Stimulated activated CD8-positive, alpha-beta memory T cell treated with anti-CD3 and anti-CD28 coated beads, Interleukin-2, amount 100 ng/mL, for 48 hours (primary cell): ENCODE measurements at regions not wholly inside any gene's neighbourhood (a gene's known extent, or its start where the extent isn't known, plus 50 kb on each side); places are given as distances from the start of the nearest gene placed in this dataset.

Source experiments
- DNase-seq, 2 donors: peaks; one replicate each; pipeline ENCODE4 v3.0.0-alpha.2; 2020; ENCODE audit warnings: low read depth in 2 of 2

DNA sequence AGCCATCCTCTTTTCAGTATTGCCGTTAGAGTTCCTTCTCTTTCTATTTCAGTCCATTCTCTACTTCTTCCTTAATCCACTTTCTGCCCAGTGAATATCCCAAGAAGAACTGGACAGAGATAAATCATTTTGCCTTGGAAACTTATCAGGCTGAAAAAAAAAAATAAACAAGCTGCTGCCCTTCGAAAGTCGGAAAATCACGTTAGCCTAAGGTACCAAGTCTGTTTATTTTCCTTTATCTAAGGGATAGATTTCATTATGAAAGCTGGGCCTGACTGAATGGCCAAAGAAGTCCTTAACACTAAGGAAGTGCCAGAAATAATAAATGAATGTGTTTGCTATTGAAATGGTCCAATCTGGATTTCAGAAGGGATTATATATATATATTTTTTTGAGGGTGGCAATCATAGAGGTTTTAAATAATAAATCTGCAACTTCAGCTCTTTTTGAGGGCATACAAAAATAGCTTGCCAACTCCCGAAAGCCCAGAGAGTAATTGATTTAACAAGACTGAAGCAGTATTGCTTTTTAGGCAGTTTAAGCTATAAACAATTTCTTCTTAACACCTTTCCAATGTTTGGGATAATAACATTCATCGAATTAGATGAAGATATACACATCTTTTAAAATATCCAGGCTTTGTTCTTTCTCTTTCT lies 127.0 kb upstream of the STMND1 start:
- DNase-seq = no peak

DNA sequence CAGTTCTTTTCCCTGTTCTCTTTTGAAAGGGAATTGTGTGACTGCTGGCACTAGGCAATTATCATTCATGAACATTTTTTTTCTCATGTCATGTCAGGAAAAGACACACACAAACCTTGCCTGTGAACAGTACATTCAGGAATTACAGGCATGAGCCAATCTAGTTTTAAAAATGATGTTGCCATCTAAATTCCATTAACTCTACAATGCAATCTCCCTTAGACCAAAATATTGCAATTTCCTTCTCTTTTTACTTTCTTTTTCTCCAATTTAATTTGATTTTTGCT lies 127.5 kb upstream of the STMND1 start:
- DNase-seq = no peak

DNA sequence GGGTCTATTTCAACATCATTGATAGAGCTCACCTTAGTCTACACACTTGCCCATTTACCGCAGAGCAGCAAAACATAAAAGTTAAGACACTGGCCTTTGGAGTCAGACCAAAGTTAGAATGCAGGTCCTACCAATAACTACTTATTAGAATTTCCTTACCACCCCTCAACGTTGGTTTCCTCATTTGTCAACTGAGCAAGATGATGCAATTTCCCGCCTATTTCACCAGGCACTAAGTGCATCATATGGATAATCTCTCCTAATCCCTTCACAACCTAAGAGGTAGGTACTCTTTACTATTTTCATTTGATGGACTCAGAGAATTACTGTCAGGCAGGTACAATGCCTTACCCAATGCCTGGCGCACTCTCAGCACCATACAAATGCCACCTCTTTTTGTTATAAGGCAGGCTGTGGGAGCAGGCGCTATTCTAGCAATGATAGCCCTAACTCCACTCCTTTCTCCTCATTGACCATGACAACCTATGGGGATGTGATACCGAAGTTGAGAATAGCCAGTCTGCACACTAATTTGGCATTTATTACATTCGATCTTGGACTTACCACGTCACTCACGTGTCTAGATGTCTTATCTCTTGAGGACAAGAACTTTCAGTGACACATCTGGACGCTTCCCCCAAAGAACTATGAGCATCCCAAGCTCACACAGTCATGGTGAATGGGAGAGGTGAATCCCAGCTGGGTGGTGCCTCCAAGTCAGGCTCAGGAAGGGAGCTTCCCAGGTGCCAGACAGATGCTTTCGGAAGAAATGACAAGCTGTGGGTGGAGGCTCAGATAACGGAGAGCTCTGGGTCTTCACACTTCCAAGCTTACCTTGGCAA lies 128.1 kb upstream of the STMND1 start:
- DNase-seq = no peak

DNA sequence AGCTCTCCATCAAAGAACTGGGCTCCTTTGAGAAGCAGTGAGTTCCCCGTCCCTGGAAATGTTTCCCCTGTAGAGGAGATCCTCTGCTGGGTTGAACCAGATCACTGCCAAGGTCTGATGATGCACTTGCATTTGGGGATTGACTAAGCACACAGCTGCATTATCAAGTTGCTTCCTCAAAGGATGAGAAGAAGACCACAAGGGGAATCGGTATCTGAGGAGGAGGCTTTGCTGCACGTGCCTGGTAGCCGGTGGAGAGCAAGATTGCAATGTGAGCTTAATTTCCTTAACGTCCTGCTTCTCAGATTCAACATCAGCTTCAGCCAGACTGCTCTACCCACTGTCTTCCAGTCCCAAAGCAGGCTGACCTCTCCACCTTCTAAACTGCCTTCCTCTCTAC lies 128.8 kb upstream of the STMND1 start:
- DNase-seq = no peak

DNA sequence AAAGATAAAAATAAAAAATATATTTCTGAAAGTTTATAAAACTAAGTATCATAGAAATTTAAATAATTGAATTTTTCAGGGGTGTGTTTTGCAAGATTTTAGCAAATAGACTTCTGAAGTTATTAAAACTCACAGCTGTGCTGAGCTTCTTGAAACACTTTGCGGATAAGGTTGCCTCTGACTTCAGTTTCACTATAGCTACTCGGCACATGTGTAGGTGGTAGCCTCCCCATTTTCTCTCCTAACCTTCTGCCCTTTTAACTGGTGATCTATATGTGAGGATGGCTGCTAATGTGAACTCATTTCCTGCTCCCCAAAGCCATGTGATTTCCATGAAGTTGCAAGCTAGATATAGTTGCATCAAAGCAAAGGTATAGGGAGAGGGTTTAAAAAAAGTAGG lies 129.3 kb upstream of the STMND1 start:
- DNase-seq = no peak

DNA sequence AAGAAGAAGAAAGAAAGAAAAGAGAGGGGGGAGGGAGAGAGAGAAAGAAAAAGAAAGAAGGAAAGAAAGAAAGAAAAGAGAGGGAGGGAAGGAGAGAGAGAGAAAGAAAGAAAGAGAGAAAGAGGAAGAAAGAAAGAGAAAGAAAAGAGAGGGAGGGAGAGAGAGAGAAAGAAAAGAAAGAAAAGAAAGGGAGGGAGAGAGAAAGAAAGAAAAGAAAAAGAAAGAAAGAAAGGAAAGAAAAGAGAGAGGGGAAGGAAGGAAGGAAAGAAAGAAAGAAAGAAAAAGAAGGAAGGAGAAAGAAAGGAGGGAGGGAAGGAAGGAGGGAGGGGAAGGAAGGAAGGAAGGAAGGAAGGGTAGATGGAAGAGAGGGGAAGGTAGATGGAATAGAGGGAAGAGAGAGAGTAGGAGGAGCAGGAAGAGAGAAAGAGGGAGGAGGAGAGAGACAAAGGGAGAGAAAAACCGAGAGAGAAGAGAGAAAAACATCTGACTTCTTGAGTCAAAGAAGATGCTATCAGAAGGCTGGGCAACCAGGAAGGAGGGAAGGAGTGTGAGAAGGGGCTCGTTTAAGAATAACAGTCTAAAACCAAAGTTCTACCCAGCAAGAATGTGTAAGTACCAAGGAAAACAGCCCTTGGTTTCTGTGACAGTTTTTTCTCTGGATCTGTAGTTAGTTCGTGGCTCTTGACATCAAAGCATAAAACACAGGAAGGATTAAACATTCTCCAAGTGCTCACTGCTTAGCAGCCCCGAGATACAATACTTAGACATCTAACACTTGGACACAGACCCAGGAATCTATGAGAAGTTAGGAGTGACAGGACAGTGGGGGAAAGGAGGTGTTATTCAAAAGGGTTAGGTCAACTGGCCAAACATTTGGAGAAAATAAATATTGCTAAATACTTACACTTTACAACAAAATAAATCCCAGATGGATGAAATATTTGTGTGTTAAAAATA lies 131.9 kb upstream of the STMND1 start:
- no peak for DNase-seq

DNA sequence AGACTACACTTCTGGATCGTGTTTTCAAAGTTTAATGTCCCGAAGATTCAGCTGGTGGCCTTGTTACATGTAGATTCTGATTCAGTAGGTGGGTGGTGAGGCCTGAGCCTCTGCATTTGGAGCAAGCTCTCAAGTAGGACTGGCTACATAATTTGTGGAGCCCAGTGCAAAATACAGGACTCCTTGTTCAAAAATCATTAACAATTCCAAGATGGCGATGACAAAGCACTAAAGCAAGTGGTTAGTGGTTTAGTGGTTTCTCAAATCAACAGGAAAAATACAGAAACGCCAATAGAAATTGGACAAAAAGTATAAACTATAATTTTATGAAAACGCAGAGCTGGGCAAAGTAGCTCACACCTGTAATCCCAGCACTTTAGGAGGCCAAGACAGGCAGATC lies 133.7 kb upstream of the STMND1 start:
- DNase-seq = no peak

DNA sequence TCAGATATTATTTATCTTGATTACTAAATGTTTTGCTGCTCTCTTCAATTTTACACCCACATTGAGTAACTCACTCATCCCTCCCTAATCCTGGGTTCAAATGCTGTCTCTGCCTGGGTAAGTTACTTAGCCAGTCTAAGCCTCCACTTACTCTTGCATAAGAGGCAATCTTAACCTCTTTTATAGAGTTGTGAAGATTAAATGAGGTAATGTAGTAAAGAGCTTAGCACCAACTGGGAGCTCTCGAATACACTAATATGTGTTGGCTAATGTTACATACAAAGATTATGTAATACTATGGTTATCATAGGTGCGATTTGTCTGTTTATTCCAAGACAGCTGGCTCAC lies 134.4 kb upstream of the STMND1 start:
- DNase-seq = no peak

DNA sequence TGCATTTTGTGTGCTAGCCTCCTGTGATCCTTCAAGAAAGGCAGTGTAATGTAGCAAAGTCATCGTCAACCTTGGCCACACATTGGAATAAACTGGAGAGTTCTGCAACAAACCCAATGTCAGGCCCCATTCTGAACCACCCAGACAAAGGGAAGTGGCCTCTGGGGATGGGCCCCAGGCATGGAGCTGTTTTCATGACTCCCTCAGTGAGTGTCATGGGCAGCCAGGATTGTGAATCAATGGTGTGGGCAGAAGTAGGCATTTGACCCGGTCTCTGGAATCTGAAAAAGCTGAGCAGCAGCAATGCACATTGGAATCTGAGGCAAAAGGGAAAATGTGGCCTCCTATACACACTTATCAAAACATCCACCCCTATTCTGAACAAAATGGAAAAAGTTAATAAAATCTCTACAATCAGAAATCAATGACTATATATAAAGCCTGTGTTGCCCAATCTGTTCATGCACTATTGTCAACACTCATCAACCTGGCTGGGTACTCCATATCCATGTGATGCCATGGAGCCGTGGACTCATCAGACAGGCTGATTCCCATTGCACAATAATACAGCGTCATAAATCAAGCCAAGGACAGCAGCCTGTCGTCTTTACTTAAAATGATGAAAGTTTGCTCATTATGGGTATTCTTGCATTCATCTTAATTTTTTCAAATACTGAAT lies 134.9 kb upstream of the STMND1 start:
- DNase-seq = no peak

DNA sequence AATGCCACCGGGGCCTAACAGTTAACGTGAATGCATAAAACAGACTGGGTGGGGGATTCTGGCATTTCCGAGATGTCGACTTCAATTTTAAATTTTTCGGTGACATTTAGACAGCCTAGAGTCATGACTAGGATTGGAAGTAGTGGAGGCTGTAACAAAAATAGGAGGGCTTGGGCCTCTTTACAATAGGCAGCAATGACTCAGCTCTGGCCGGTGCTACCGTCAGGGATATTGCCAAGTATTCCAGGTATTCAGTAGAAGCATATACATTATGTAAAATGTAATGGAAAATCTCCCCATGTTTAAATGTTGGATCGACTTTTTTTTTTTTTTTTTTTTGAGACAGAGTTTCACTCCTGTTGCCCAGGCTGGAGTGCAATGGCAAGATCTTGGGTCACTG lies 136.2 kb upstream of the STMND1 start:
- DNase-seq = no peak

DNA sequence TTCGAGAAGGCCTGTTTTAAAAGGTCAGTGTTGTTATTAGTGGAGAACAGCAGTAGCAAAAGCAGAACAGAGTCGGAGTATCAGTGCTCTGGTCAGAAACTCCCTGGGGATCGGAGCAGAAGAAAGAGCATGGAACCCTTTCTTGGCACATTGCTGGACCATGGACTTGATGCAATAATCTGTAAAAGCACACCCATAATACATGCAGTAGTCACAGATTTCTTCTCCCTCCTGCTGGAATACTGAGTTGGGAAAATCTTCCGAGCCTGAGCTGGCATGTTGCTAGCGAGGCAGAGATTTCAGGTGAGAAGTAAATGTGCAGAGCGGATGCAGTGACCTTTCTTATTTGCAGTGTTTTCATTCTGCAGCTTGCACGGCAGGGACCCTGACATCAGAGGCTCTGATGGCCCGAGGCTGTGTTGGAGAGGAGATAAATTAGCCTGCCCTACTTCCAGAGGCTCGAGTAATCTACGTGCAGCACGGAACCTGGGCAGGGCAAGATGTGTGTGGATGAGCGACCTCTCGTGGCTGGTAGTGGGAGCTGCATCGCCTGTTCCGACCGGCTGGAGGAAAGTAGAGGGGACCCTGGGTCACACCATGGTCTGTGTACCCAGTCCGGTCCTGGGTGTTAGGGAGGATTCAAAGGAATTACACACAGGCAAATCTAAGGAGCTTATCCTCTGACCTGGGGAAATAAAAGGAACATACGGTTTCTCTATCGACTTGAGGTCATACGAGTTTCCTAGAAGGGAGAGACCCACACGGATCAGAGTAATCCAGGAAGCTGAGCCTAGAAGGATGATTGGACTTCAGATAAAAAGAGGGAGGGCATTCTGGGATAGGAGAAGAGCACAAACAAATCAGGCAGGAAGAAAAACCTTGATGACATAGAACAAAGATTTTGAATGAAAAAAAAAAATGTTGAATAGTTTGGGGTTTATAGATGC lies 137.0 kb upstream of the STMND1 start:
- peak; percentile 27 to 55 for DNase-seq

DNA sequence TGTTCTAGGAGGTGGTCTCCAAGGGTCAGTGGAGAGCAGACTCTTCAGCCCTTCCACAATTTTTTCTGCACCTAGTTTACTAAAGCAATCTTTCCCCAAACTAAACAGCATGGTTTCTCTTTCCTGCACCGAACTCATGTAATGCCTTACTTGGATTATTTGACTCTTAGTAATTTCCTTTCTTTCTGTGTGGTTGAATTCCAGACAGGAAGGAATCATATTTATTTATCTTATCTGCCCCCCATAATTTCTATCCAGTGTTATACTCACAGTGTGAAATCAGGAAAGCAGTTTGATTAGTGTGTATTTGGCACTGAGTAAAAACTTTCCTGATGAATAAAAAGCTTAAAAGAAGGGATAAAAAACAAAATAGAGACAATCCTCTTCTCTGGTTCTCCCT lies 140.3 kb upstream of the STMND1 start:
- no peak for DNase-seq

DNA sequence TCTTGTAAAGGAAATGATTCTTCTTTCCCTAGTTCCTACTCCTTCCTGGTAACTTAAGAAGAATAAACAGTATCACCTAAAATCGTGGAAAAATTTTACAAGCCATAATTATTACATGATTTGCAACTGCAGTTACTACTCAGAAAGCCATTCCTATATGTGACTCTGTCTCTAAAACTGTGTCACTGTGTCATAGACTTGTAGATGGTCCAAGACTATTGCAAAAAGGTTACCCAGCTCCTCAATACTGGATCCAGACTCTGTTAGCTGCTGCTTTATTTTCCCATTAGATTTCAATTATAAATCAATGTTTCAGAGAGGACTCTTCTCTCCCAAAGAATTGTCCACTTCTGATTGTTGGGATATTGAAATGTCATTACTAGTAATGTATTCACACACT lies 142.1 kb upstream of the STMND1 start:
- DNase-seq = no peak

DNA sequence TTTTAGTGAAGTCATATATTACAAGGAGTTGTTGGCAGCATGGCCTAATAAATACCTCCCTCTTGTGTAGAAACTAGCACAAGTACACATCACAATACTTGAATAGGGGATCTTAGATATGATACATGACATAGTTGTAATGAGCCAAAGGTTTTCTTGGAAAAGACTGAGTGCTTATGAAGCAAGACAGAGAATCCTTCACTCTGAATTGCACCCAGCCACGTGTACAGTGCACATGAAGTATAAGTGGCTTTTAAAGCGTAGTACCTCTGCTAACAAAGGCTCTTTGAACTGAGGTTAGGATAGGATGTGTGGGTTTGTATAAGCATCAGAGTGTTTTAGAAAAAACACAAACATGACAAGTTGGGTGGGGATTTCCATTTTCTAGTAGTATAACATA lies 145.5 kb upstream of the STMND1 start:
- DNase-seq = no peak

DNA sequence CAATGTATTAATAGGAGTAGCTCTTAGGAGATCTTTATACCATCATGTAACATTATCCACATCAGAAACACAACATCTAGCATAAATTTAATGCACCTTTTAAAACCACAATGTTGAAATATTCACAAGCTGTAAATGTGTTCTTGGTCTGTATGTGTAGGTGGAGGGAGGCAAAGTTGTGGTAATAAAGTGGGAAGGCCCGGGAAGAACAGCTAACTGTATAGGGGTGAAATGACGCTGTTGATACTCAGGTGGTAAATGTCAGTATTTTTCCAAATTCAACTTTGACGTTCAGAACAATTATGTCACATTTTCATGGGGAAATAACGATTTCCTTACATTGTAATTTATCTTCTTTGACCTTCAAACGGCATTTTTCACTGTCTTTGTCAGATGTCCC lies 146.0 kb upstream of the STMND1 start:
- DNase-seq = no peak

DNA sequence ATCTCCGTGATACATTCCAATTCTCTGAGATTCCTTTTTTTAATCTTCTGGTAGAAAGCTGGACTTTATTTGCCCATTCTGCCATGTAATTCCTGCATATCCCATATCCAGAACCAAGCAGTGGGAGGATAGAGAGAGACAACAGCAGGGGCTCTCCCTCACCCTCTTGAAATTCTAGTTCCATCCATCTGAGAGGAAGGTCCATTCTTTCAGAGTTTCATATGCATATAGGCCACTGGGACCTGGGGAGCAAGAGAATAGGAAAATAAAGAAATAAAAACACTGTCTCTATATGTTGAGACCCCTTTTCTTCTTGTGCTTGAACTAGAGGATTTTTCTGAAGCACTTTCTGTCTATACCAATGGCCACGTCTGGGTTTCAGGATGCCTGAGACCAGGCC lies 147.9 kb upstream of the STMND1 start:
- DNase-seq = no peak

DNA sequence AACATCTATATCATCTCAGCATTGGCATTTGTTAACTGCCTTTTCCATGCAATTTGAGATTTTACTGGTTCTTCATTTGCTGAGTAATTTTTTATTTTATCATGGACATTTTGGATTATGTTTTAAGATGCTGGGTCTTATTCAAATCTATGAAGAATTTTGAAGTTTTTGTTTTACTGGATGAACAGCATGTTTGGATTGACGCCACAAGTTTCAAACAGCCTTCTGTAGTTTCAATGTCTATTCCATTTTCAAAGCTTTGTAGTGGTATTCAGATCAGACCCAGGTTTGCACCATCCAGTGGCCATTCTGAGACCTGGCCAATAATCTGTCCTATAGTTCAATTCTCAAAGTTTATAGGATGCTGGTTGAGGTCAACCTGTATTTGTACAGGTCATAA lies 148.4 kb upstream of the STMND1 start:
- DNase-seq = no peak

DNA sequence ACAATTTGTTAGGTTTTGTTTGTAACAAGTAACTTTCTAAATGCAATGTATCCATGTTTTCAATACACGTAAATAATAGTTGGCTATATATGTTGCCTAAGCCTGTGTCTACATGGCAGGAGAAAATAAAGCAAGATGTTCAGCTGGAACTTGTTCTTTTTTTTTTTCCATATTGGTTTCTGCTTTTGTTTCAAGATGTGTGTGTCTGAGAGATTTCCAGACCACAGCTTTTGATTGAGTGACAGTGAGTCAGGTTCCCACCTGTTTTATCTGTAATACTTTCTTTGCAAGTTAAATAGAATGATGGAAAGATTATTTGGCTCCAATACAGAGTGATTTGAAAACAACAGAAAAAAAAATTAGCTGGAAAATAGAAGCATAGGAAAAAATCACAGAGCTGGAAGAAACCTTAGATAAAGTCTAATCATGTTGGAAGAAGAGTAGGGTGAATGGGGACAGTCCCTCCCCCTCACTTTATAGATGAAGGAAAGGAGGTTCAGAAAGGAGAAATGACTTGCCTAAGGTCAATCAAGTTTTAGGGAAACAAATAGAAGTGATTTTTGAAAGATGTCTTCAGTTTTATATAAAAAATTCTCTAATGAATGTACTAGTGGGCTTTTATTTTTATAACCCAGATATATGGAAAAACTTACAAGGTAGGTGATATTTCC lies 150.9 kb upstream of the STMND1 start:
- DNase-seq = no peak

DNA sequence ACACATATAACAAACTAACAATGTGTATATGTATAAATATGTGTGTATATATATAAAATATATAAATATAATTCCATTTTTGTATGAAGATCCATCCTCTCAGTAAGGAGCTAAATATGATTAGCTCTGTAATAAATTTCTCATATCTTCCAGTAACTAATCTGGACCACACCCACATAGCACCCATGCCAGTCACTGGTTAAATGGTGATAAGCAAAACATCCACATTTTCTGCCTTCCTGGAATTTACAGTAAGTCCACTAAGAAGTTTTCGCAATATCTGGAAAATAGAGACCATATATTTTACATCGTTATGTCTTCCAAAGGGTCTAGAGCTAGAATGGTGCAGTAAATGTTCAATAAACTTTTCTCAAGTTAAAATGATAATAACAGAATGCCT lies 151.5 kb upstream of the STMND1 start:
- DNase-seq = no peak

DNA sequence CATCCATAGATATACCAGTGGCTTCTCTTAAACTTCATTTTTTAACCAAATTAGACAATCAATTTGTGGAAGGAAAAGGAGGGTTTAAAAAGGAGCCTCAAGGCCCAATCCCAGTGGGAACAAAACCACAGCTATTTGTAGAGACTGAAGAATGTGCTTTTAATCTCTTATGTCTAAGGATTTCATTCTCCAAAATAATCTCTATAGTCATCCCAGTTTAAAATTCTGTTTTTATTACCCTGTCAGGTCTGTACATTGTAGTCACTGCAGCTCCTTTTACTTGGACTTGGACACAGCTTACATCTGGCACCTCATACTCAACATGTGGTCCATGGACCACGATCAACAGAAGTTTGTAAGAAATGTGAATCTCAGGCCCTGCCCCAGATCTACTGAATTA lies 152.1 kb upstream of the STMND1 start:
- DNase-seq = no peak

DNA sequence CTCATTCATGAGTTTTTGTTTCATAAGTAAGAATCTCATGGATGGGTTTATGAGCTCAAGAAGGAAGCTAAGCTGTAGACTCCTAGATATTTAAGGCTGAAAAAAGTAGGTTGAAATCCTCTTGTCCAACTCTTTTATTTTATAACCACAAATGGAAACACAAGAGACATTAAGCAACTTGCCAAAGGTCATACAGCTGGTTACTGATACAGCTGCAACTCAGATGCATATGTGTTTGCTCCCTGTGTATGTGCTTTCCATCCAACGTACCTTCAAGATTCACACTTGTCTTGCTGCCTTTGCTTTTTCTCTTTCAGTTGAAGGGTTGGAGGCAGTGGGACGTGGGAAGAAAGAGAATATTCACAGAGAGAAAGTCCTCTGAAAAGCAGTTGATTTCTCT lies 153.5 kb upstream of the STMND1 start:
- no peak for DNase-seq
